ENCODE measurements at regions not wholly inside any gene's neighbourhood (a gene's known extent, or its start where the extent isn't known, plus 50 kb on each side); places are given as distances from the start of the nearest gene placed in this dataset.

DNA sequence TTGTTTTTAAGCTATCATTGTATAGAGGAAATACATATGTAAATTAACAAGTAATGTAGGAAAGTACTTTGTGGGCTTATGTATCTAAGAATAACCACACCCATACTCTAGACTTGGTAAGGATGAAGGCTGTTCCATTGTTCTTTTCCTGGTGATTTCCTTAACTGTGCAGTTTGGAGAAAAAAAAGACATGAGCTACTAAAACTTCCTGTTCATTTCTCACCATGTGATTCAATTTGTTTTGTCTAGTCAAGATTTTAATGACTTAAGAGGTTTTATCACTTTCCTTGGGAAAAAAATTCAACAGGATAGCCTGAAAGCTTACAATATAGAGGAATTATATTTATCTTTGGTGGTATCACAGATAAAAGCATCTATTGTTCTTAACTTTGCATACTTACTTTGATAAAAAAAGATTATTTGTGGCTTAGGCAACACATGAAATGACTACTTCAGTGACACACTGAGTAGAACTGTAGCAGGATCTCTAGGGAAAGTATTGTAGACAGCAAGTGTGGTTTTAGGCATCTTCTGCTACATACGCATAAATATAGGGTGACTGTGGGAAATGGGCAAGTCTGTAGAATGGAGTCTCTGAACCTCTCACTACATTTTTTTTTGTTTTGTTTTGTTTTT lies 80.3 kb downstream of the GJA1 start:
- DNase-seq, result no peak
- Histone ChIP-seq H3K36me3 (no peaks in the 10 kb centered on the region), H3K4me3 (ENCODE audit: low read depth, low read length) (no peak overlapping the region), H3K27me3 (no peaks in the 10 kb centered on the region), H3K4me1 (no peaks in the 10 kb centered on the region), H3K9me3 (no peaks in the 10 kb centered on the region)
- TF ChIP-seq, protein P1, sequence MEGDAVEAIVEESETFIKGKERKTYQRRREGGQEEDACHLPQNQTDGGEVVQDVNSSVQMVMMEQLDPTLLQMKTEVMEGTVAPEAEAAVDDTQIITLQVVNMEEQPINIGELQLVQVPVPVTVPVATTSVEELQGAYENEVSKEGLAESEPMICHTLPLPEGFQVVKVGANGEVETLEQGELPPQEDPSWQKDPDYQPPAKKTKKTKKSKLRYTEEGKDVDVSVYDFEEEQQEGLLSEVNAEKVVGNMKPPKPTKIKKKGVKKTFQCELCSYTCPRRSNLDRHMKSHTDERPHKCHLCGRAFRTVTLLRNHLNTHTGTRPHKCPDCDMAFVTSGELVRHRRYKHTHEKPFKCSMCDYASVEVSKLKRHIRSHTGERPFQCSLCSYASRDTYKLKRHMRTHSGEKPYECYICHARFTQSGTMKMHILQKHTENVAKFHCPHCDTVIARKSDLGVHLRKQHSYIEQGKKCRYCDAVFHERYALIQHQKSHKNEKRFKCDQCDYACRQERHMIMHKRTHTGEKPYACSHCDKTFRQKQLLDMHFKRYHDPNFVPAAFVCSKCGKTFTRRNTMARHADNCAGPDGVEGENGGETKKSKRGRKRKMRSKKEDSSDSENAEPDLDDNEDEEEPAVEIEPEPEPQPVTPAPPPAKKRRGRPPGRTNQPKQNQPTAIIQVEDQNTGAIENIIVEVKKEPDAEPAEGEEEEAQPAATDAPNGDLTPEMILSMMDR (IDR thresholded peaks at IDR 0.05; ENCODE audit: low read depth, low read length), result no peak

DNA sequence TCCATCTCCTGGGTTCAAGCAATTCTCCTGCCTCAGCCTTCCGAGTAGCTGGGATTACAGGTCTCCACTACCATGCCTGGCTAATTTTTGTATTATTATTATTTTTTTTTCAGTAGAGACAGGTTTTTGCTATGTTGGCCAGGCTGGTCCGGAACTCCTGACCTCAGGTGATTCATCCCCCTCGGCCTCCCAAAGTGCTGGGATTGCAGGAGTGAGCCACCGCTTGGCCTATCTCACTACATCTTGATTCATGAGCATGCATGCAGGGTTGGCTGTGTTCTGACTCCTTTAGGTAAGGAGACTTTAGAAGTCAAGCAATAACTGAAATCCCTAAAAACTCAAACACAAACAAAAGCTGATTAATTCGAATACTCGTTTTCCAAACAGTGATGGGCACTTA lies 80.9 kb downstream of the GJA1 start:
- DNase-seq, result no peak
- H3K27me3 ChIP-seq, result no peaks in the 10 kb centered on the region
- no peaks in the 10 kb centered on the region for H3K4me1 ChIP-seq
- H3K36me3 ChIP-seq, result no peaks in the 10 kb centered on the region
- TF ChIP-seq, protein P1 (IDR thresholded peaks at IDR 0.05; ENCODE audit: low read depth, low read length), result no peak
- H3K4me3 ChIP-seq (ENCODE audit: low read depth, low read length), result no peak overlapping the region
- H3K9me3 ChIP-seq, result no peaks in the 10 kb centered on the region

DNA sequence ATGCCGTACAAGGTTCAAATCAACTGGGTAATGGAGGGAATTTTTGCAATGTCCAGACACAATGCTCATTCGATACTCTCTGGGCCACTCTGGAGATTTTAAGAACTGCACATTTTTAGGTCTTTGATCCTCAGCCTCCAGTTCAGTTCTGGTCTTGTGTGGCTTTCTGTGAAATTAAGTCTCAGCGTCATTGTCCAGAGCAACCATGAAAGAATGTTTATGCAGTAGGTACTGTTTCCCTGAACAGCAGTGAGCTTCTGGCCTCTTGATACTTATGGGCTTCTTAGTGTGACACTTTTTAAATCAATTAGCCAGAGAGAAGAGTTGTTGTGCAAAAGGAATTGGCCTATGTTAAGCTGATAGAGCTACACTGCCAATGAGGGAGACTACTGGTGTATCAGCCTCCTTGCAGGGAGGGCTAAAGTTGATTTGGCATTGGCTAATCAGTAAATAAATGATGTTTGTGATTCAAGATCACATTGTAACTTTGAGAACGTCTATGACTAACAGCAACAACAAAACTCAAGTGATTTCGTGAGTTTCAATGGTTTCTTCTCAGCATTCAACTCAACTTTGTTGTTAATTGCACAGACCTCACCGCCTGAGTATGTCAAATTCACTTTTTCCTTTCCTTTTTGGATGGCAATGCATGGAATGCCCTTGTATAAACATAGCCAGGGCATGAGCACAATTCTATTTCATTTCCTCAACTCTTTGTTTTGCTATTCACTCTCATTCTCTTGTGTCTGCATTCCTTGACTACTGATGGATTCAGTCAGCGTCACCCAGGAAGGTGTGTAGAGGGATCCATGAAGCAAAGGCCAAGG lies 85.1 kb downstream of the GJA1 start:
- Histone ChIP-seq H3K4me3 (ENCODE audit: low read depth, low read length) (no peak overlapping the region), H3K4me1 (no peaks in the 10 kb centered on the region), H3K36me3 (no peaks in the 10 kb centered on the region), H3K9me3 (no peaks in the 10 kb centered on the region), H3K27me3 (no peaks in the 10 kb centered on the region)
- TF ChIP-seq, protein P1 (IDR thresholded peaks at IDR 0.05; ENCODE audit: low read depth, low read length), result no peak
- no peak for DNase-seq

DNA sequence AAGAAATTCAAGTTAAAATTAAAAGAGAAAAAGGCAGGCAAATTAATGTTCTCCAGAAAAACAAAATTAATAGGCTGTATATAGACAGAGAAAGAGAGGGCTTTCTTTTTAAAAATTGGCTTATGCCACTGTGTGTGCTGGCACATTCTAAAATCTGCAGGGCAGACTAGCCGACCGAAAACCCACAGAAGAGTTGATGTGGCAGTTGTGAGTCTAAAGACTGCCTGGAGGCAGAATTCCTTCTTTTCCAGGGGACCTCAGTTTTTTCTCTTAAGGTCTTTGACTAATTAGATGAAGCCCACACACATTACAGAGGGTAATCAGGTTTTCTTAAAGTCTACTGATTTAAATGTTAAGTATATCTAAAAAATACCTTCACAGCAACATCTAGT lies 85.7 kb downstream of the GJA1 start:
- H3K9me3 ChIP-seq, result no peaks in the 10 kb centered on the region
- no peak overlapping the region for H3K4me3 ChIP-seq (ENCODE audit: low read depth, low read length)
- H3K36me3 ChIP-seq, result no peaks in the 10 kb centered on the region
- no peaks in the 10 kb centered on the region for H3K27me3 ChIP-seq
- H3K4me1 ChIP-seq, result no peaks in the 10 kb centered on the region
- no peak for DNase-seq
- TF ChIP-seq, protein P1 (IDR thresholded peaks at IDR 0.05; ENCODE audit: low read depth, low read length), result no peak

DNA sequence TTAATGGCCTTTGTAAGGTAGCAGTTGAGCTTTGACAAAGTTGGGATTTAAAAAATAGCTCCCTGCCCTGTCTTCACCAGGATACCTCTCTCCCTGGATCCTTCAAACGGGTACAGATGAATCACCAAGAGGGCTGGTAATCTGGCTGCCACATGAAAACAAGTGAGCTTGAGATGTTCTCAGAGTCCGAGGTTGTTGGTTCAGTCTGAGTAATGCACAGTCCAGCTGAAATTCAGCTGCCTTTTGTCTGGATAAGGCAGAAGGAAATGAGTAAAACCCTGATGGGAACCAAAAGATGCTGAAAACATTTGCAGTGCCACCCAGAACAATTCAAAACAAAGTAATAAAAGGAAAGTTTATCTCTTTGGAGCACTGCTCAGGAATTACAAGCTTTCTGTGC lies 86.8 kb downstream of the GJA1 start:
- TF ChIP-seq, protein P1 (IDR thresholded peaks at IDR 0.05; ENCODE audit: low read depth, low read length), result no peak
- no peaks in the 10 kb centered on the region for H3K27me3 ChIP-seq
- no peaks in the 10 kb centered on the region for H3K9me3 ChIP-seq
- no peaks in the 10 kb centered on the region for H3K4me1 ChIP-seq
- H3K36me3 ChIP-seq, result no peaks in the 10 kb centered on the region
- no peak for DNase-seq
- H3K4me3 ChIP-seq (ENCODE audit: low read depth, low read length), result no peak overlapping the region

DNA sequence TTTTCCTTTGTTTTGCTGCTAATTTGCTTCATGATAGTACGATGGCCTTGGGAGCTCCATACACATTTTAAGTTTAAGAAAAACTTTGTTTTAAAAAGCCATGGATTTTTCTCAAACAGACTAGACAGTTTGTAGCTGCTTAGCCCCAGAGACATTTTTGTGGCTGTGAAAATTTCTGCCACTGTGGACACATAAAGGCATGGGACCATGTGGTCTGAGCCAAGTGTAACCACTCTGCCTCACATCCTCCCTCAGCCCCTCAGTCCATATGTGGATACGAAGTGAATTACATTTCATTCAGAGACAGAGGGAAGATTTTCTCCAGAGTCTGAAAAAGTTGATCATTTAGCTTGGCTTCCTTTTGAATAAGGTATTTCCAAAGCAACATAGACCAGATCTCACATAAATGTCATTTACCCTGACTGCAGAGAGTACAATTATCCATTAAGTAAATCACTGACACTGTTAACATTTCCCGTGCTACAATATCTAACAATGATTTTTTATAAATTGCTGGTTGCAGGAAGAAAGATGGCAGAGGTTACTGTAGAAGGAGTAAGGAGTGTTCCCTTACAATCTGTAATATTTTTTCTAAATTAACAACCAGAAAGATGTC lies 87.4 kb downstream of the GJA1 start:
- H3K27me3 ChIP-seq, result no peaks in the 10 kb centered on the region
- DNase-seq, result no peak
- H3K36me3 ChIP-seq, result no peaks in the 10 kb centered on the region
- TF ChIP-seq, protein P1 (IDR thresholded peaks at IDR 0.05; ENCODE audit: low read depth, low read length), result no peak
- no peaks in the 10 kb centered on the region for H3K4me1 ChIP-seq
- no peak overlapping the region for H3K4me3 ChIP-seq (ENCODE audit: low read depth, low read length)
- H3K9me3 ChIP-seq, result no peaks in the 10 kb centered on the region

Data from BE2C (cell line).